ENCODE measurements at regions not wholly inside any gene's neighbourhood (a gene's known extent, or its start where the extent isn't known, plus 50 kb on each side); places are given as distances from the start of the nearest gene placed in this dataset.

DNA sequence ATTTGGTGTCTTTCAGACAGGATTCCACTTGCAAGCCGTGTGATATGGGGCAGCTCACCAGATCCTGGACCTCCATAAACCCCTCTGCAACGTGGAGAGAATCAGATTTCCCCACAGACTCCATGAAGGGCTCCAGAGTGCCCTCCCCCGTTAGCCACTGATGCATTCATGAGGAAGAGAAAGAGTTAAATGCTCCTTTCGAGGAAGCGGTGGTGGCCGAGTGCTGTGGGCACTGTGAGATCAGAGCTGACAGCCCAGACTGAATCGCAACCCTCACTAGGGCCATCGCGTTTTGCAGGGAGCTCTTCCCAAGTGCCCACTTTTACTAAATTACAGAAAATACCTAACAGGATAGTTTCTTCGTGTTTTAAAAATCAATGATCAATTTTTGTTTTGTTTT is 226.3 kb upstream of the ZNF32 start:
- no peak for DNase-seq (ENCODE audit: low read depth, low spot score)

DNA sequence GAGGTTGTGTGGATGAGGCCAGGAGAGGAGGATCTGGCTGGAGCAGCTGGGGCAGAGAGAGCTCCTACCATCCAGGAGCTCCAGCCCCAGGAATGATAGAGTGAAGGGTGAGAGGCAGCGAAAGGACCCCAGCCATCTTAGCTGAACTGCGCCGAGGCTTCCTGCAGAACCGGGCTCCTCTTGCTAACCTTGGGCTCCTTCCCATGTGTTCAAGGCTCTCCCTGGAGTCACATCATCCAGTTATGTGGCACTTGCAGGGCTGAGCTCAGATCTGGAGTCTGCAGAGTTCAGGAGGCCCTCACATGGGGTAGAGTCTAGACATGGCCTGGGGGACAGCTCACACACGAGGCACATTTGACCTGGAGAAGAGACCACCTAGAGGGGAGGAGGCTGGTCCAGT is 225.0 kb upstream of the ZNF32 start:
- no peak for DNase-seq (ENCODE audit: low read depth, low spot score)

GRCh38 chr10:43872644-43873043 is 224.0 kb upstream of the ZNF32 start:
- no peak for DNase-seq (ENCODE audit: low read depth, low spot score)

DNA sequence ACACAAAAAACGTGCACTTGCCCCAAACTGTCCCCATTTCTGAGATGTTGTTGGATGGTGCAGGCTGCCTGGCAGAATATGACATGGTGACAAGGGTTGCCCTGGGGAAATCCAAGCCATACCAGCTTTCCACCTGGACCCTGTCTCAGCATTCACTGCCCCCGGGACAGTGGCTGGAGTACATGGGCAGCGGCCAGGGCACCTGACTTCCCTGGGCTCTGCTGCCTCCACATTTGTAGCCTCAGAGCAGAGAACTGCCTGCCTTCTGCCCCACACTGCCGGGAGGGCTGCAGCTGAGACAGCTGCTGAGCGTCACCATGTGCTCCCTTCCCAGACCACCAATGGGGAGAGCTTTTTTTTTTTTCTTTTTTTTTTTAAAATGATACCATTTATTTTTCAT is 222.9 kb upstream of the ZNF32 start:
- no peak for DNase-seq (ENCODE audit: low read depth, low spot score)

- DNase-seq (ENCODE audit: low read depth, low spot score) = no peak
These were observed 222.3 kb upstream of the ZNF32 start for GRCh38 chr10:43870968-43871439.

- DNase-seq (ENCODE audit: low read depth, low spot score) = no peak
These were observed 221.1 kb upstream of the ZNF32 start for GRCh38 chr10:43869669-43870322.

DNA sequence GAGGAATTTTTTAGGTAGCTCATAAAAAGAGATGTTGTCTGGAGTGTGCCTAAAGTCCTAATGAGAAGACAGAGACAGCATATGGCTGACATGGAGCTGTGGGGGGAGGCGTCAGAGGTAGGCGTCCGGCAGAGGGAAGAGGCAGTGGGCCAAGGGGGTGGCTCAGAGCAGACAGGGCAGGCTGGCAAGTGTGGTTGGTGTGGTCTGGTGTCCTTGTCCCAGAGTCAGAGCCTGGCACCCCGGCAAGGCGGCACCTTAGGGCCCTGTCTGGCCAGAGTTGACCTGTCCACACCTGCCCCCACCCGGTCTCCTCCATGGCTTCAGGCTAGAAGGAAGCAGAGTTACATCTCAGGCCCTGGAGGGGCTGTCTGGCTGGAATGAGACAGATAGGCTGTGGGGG is 220.3 kb upstream of the ZNF32 start:
- no peak for DNase-seq (ENCODE audit: low read depth, low spot score)

GRCh38 chr10:43867667-43868565 is 219.2 kb upstream of the ZNF32 start:
- DNase-seq (ENCODE audit: low read depth, low spot score) = no peak

GRCh38 chr10:43867113-43867512 is 218.4 kb upstream of the ZNF32 start:
- DNase-seq (ENCODE audit: low read depth, low spot score) = no peak

GRCh38 chr10:43866712-43867111 is 218.0 kb upstream of the ZNF32 start:
- DNase-seq (ENCODE audit: low read depth, low spot score) = no peak

DNA sequence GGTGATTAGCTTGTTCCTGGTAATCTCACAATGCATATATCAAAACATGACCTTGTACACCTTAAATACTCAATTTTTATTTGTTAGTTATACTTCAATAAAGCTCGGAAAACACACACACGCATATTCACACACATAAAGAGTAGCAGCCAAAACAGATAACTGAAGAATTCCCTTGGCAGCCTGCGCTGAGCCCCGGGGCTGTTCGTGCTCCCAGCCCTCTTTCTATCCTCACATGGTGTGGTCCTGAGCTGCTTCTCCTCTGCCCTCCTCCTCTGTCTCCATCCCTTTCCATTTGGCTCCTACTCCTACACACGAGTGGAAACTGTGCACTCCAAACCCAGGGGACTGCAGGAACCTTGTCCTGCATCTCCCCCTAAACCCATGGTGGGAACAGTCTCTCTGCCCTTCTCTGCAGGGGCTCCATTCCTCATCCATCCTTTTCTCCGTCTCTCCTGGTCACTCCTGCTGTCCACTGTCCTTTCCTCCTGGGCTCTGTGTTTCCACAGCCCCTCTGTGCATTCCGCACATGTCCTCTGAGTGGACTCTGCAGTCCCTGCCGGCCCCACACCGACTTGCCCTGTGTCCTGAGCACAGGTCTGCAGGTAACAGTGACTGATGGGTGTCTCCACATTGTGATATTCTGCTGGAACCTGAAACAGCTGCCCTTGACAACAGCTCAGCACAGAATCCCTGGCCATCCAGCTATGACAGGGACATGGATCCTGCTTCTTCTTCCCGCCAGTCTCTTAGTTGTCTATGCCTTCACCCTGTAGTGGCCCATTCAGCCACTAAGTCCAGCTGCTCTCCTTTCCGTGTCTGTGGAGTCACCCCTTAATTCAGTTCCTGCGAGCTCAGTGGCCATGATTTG is 216.8 kb upstream of the ZNF32 start:
- DNase-seq (ENCODE audit: low read depth, low spot score) = no peak

- no peak for DNase-seq (ENCODE audit: low read depth, low spot score)
These were observed 216.0 kb upstream of the ZNF32 start for GRCh38 chr10:43864656-43865055.

GRCh38 chr10:43863859-43864591 is 215.3 kb upstream of the ZNF32 start:
- no peak for DNase-seq (ENCODE audit: low read depth, low spot score)

GRCh38 chr10:43863270-43863669 is 214.6 kb upstream of the ZNF32 start:
- DNase-seq (ENCODE audit: low read depth, low spot score) = no peak

DNA sequence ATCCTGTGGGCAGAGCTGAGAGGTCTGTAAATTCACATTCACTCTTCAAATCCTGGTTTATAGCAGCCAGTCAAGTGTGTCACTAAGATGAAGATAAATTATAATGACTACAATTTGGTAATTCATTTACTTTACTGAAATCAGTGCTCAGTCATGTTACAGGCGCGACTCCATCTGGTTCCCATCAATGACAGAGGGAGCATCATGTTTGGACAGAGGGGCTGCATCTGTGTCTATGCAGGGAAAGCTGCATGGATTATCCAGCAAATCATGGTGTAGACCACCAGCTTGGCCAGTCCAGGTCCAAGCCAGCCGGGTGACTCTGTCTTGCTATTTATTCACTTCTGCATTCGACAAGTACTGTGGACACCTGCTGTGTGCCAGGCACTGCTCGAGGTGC is 214.1 kb upstream of the ZNF32 start:
- DNase-seq (ENCODE audit: low read depth, low spot score) = no peak

DNA sequence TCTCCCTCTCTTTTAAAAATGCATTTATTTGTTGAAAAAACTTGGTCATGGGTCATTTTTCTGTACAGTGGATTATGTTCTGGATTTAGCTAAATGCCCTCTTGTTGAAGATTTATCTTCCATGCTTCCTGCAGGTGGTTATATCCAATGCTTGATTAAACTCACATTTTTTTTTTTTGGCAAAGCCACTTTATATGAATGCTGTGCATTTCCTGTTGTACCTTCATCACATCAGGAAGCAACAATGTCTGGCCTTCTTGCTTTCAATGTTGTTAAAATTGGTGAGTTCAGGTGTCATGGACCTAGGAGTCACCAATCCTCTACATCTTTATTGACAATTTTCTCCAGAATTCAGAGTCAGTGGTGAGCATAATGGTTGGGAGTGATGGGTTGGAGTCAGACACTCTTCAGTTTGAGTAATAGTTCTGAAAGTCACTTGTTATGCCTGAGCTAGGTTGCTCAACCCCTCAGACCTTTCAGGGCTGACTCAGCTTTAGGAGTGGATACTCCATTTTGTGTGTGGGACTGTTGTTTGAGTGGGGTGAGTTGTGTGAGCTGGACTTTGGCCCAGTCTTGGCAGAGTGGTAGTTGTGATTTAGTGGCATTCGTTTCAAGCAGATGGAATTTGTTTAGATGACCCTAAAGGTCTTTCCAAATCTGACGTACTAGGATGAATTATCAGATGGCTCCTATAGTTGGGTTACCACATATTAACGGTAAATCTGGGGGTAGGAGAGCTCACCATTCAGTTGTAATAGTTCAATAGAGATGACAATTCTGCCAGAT is 213.5 kb upstream of the ZNF32 start:
- DNase-seq (ENCODE audit: low read depth, low spot score) = no peak

DNA sequence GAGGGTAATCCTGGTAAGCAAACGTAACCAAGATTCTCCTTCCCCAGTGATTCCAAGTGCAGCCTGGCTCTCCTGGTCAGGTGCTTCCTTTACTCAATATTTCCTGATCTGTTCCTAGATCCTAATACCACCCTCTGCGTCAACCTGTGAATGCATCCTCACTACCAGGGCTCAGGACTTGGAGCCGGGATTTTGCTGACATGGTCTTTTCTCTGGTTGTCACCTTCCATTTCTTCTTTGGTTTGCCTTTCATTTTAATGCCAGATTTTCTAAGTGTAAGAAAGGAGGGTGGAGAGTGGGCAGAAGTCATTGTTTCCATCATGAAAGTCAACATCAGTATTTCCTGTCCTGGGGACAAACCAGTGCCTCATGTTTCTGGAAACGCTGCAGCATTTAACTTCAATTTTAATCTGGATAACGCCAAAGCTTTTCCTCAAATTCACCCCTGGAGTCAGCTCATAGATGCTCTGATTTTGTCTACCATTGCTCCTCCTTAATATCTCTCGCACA is 210.4 kb upstream of the ZNF32 start:
- DNase-seq (ENCODE audit: low read depth, low spot score) = no peak

DNA sequence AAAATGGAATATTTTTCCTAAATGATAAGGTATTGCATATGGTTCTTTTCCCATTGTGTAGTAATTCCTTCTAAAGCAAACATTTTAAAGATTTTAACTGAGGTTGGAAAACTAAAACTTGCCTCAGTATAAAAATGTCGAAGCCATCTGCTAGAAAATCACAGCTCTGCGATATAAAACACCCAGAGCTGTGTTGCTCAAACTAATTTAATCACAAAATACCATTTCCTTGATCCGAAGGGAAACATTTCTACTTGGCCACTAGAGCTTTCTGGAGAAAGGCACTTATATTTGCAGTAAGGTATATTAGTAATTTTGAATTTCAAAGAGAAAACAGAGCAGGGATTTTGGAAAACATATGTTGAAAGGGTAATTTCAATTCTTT is 209.2 kb upstream of the ZNF32 start:
- DNase-seq (ENCODE audit: low read depth, low spot score) = no peak

GRCh38 chr10:43857206-43857930 is 208.7 kb upstream of the ZNF32 start:
- no peak for DNase-seq (ENCODE audit: low read depth, low spot score)

DNA sequence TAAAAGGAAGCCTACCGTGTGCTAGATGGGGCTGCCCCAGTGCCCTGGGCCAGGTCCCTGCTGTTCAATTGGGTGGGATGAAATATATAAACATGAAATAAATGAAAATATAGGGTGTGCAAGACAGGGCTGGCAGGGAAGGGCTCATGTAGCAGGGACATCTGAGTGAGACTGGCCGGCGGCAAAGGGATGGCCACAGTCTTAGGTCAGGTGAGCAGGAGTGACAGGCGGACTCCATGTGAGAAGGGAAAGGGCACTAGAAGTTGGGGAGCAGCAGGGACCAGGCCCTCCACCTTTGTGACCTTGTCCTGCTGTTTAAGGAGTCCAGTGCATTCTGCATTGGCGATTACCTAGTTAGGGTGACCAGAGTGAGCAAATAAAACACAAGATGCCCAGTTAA is 207.6 kb upstream of the ZNF32 start:
- no peak for DNase-seq (ENCODE audit: low read depth, low spot score)
